PFSK-1 (cell line): ENCODE measurements at regions not wholly inside any gene's neighbourhood (a gene's known extent, or its start where the extent isn't known, plus 50 kb on each side); places are given as distances from the start of the nearest gene placed in this dataset.

Experiments
- FOXP2 ChIP-seq: optimal IDR thresholded peaks from 2 replicates; pipeline ENCODE3; 2011; ENCODE audit warnings: borderline replicate concordance, control low read depth, inconsistent platforms; ENCODE audit not compliant: insufficient read depth; ENCODE audit errors: extremely low read length, extremely low read depth
- POLR2AphosphoS5 ChIP-seq: IDR thresholded peaks from 2 replicates; pipeline ENCODE4 v1.6.1; 2012; ENCODE audit warnings: low read depth, mild to moderate bottlenecking, control low read depth, low read length, moderate library complexity
- REST ChIP-seq, 2 experiments: IDR thresholded peaks; 2 replicates each; pipeline versions ENCODE4 v1.6.1 to v1.8.0; 2011 to 2012; ENCODE audit warnings: low read depth in 2 of 2, low read length in 2 of 2, control low read depth in 1 of 2, inconsistent platforms in 1 of 2, mild to moderate bottlenecking in 1 of 2, moderate library complexity in 1 of 2; ENCODE audit not compliant: insufficient read depth in 1 of 2
- SIN3A ChIP-seq: IDR thresholded peaks from 2 replicates; pipeline ENCODE4 v1.6.1; 2012; ENCODE audit warnings: mild to moderate bottlenecking, low read length, moderate library complexity, borderline replicate concordance; ENCODE audit not compliant: insufficient read depth
- TAF1 ChIP-seq: IDR thresholded peaks from 2 replicates; pipeline ENCODE4 v1.6.1; 2012; ENCODE audit warnings: low read length, control low read depth, borderline replicate concordance; ENCODE audit not compliant: insufficient read depth

- TF ChIP-seq POLR2AphosphoS5 (no peak), FOXP2 (no peak), TAF1 (no peak), SIN3A (no peak), REST (IDR thresholded peaks at IDR 0.05; ENCODE audit: insufficient read depth in 1 of 2, low read depth in 2 of 2, low read length in 2 of 2) (no peak)
Observed at GRCh38 chr2:181116261-181116660, 135.9 kb downstream of the UBE2E3 start.
